Ovary (tissue), 7 donors: ENCODE measurements at regions not wholly inside any gene's neighbourhood (a gene's known extent, or its start where the extent isn't known, plus 50 kb on each side); places are given as distances from the start of the nearest gene placed in this dataset.

ENCODE experiments used
- DNase-seq, 5 donors: peaks; one replicate each; pipeline ENCODE4 v3.0.0-alpha.2; 2019 to 2020
- H3K27ac ChIP-seq, 2 donors: fragments of 200-600 bp; one replicate each; pipeline versions ENCODE4 v1.5.1 to v1.8.0; 2019 to 2022
- H3K27me3 ChIP-seq: fragments of 200-600 bp; one replicate; pipeline ENCODE4 v1.8.0; 2022
- H3K36me3 ChIP-seq: fragments of 200-600 bp; sonication (generic); one replicate; pipeline ENCODE4 v1.5.1; 2019
- H3K4me1 ChIP-seq: one replicate; pipeline ENCODE4 v1.8.1; 2013; ENCODE audit warnings: mild to moderate bottlenecking, moderate library complexity; ENCODE audit not compliant: insufficient read depth
- H3K4me3 ChIP-seq: fragments of 200-600 bp; sonication (generic); one replicate; pipeline ENCODE4 v1.5.1; 2017
- H3K9me3 ChIP-seq, 2 donors: fragments of 200-600 bp in 1 of 2; sonication (generic) in 1 of 2; one replicate each; pipeline versions ENCODE4 v1.5.1 to v1.8.1; 2013 to 2019; ENCODE audit warnings: mild to moderate bottlenecking in 1 of 2, moderate library complexity in 1 of 2
- CTCF ChIP-seq, 3 donors: fragments of 450-650 bp in 2 of 3; fragments of 200-600 bp in 1 of 3; IDR thresholded peaks; one replicate each; pipeline versions ENCODE4 v1.5.1 to v1.8.0; 2016 to 2022; ENCODE audit warnings: antibody characterized with exemption in 3 of 3, mild to moderate bottlenecking in 1 of 3
- EP300 ChIP-seq: sonication (generic); formaldehyde crosslinking; IDR thresholded peaks from one replicate; pipeline ENCODE4 v1.6.1; 2017; ENCODE audit warnings: antibody characterized with exemption
- POLR2A ChIP-seq: fragments of 450-650 bp; IDR thresholded peaks from one replicate; pipeline ENCODE4 v1.6.1; 2017; ENCODE audit warnings: antibody characterized with exemption, mild to moderate bottlenecking, moderate library complexity
- WGBS, 3 donors: extraction: QIAGEN DNeasy Blood & Tissue Kit in 1 of 3; methylation state at CpG; one replicate each; pipeline versions ENCODE4 v1.1.5 to v1.1.7; 2013 to 2017; 5-methylcytosine and 5-hydroxymethylcytosine counted together
- intact Hi-C, 4 donors: fragments of 100-400 bp; cut with DNase I; formaldehyde crosslinking; loops; one replicate each; pipeline versions ENCODE4 v1.11.0 to v1.15.1; 2022 to 2023
- donor health status: DM: no; HTN: no; CAD: no; lungs with moderate emphysema.
- donor health status: DM: no; HTN: no; CAD: no.
- donor health status: Bipolar disorder and iron deficiency.
- donor health status: DM: no; HTN: no; CAD: no.
- donor health status: DM: yes; HTN: yes; CAD: no.

- Histone ChIP-seq H3K36me3 (no peaks in the 10 kb centered on the region), H3K4me1 (no peaks in the 10 kb centered on the region), H3K9me3 (no peaks in the 10 kb centered on the region), H3K27me3 (no peaks in the 10 kb centered on the region), H3K27ac (no peak overlapping the region), H3K4me3 (no peak overlapping the region)
- intact Hi-C loops, result no loop called here
- 69 to 85% (median 77%) methylated on average over 5 of the region's 5 CpGs for WGBS, 3 donors
- TF ChIP-seq EP300, result no peak
- TF ChIP-seq CTCF (IDR thresholded peaks at IDR 0.05), result no peak
- no peak for TF ChIP-seq POLR2A
- DNase-seq, result peak in 1 of 5 donors; percentile 20
Observed at GRCh38 chr3:64295594-64295993, 70.3 kb upstream of the PRICKLE2 start.

- DNase-seq, result no peak
- Histone ChIP-seq H3K9me3 (no peaks in the 10 kb centered on the region), H3K4me1 (no peaks in the 10 kb centered on the region), H3K36me3 (no peaks in the 10 kb centered on the region), H3K4me3 (no peak overlapping the region), H3K27me3 (peaks cover 3% of the 10 kb centered on the region), H3K27ac (no peak overlapping the region)
- TF ChIP-seq CTCF (IDR thresholded peaks at IDR 0.05), result no peak
- TF ChIP-seq EP300, result no peak
- TF ChIP-seq POLR2A, result no peak
- intact Hi-C loops, result no loop called here
- WGBS, 3 donors, result 91 to 93% (median 92%) methylated on average over 2 of the region's 2 CpGs
Observed at GRCh38 chr3:64294771-64295170, 69.5 kb upstream of the PRICKLE2 start.

DNA sequence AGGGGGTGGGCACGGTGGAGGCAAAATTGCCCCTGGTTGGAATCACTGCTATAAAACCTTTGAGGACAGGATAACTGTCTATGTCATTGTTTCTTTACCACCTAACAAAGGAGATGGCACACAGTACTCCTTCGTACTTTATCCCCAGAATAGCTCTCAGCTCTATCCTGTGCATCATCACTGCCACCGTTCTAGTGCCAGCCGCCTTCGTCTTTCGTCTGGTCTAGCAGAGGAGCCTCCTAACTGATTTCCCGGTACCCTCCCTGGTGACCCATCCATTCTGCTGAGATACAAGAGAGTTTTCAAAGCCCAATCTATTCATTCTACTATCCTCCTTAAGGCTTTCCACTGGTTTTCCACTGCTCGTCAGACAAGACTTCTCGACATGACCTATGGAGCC lies 67.9 kb upstream of the PRICKLE2 start:
- H3K9me3 ChIP-seq, result no peaks in the 10 kb centered on the region
- no peak for TF ChIP-seq POLR2A
- no peak for TF ChIP-seq CTCF (IDR thresholded peaks at IDR 0.05)
- TF ChIP-seq EP300, result no peak
- peaks cover 3% of the 10 kb centered on the region for H3K27me3 ChIP-seq
- H3K36me3 ChIP-seq, result no peaks in the 10 kb centered on the region
- 97 to 98% (median 97%) methylated on average over 9 of the region's 9 CpGs for WGBS, 3 donors
- H3K4me1 ChIP-seq, result no peaks in the 10 kb centered on the region
- no peak overlapping the region for H3K4me3 ChIP-seq
- no peak overlapping the region for H3K27ac ChIP-seq
- DNase-seq, result no peak
- intact Hi-C loops, result no loop called here

DNA sequence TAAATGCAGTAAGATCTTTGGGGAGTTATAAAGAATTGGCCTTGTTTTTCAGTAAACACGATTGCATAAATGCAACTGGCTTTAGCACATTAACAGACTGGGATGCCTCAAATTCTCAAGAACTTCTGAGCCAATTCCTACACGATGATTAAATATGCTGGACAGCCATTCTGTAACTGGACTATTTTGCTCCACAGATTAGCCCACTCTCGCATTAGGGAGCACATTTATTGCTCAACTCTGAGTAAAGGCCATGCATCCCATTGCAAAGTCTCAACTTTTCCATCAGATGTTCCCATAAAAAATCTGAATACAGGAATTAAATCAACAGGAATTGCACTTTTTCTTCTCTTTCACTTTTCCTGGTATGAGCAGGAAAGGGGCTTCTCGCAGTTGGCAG lies 66.7 kb upstream of the PRICKLE2 start:
- peak in 1 of 5 donors; percentile 21 for DNase-seq
- H3K27ac ChIP-seq, result no peak overlapping the region
- WGBS, 3 donors, result 47 to 69% (median 50%) methylated on average over 4 of the region's 4 CpGs
- H3K27me3 ChIP-seq, result peaks cover 3% of the 10 kb centered on the region
- TF ChIP-seq POLR2A (no peak), EP300 (no peak), CTCF (IDR thresholded peaks at IDR 0.05) (no peak)
- no peaks in the 10 kb centered on the region for H3K4me1 ChIP-seq
- no peak overlapping the region for H3K4me3 ChIP-seq
- intact Hi-C loops, result no loop called here
- H3K9me3 ChIP-seq, result no peaks in the 10 kb centered on the region
- H3K36me3 ChIP-seq, result no peaks in the 10 kb centered on the region

GRCh38 chr3:64291345-64291744 lies 66.1 kb upstream of the PRICKLE2 start:
- H3K9me3 ChIP-seq, result no peaks in the 10 kb centered on the region
- DNase-seq, result peak in 1 of 5 donors; percentile 36
- intact Hi-C loops, result no loop called here
- TF ChIP-seq EP300 (no peak), CTCF (IDR thresholded peaks at IDR 0.05) (no peak), POLR2A (no peak)
- 70 to 77% (median 76%) methylated on average over 3 of the region's 3 CpGs for WGBS, 3 donors
- peaks cover 3% of the 10 kb centered on the region for H3K27me3 ChIP-seq
- H3K4me1 ChIP-seq, result no peaks in the 10 kb centered on the region
- H3K36me3 ChIP-seq, result no peaks in the 10 kb centered on the region
- no peak overlapping the region for H3K27ac ChIP-seq
- no peak overlapping the region for H3K4me3 ChIP-seq
